ENCODE measurements at regions not wholly inside any gene's neighbourhood (a gene's known extent, or its start where the extent isn't known, plus 50 kb on each side); places are given as distances from the start of the nearest gene placed in this dataset.
"Not testable (repeated sequence)": the region's sequence is repeated elsewhere in the genome, so short reads cannot be mapped to it uniquely, and the experiment has no call there.

GRCh38 chr3:190968616-190969015 lies 106.1 kb upstream of the GMNC start:
- TF ChIP-seq, protein P1, sequence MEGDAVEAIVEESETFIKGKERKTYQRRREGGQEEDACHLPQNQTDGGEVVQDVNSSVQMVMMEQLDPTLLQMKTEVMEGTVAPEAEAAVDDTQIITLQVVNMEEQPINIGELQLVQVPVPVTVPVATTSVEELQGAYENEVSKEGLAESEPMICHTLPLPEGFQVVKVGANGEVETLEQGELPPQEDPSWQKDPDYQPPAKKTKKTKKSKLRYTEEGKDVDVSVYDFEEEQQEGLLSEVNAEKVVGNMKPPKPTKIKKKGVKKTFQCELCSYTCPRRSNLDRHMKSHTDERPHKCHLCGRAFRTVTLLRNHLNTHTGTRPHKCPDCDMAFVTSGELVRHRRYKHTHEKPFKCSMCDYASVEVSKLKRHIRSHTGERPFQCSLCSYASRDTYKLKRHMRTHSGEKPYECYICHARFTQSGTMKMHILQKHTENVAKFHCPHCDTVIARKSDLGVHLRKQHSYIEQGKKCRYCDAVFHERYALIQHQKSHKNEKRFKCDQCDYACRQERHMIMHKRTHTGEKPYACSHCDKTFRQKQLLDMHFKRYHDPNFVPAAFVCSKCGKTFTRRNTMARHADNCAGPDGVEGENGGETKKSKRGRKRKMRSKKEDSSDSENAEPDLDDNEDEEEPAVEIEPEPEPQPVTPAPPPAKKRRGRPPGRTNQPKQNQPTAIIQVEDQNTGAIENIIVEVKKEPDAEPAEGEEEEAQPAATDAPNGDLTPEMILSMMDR (IDR thresholded peaks at IDR 0.05; ENCODE audit: borderline replicate concordance, control extremely low read depth, extremely low read depth, insufficient read depth, missing control alignments), result no peak
- no peak for DNase-seq (ENCODE audit: low spot score)
- in situ Hi-C loops (cut with MboI; ENCODE audit: low sequenced_read_pairs, unreplicated experiment), result no loop called here

GRCh38 chr3:190964931-190965330 lies 102.4 kb upstream of the GMNC start:
- in situ Hi-C loops (cut with MboI; ENCODE audit: low sequenced_read_pairs, unreplicated experiment); DNase-seq (ENCODE audit: low spot score): not testable (repeated sequence)

- in situ Hi-C loops (cut with MboI; ENCODE audit: low sequenced_read_pairs, unreplicated experiment), result no loop called here
- no peak for DNase-seq (ENCODE audit: low spot score)
- TF ChIP-seq, protein P1 (IDR thresholded peaks at IDR 0.05; ENCODE audit: borderline replicate concordance, control extremely low read depth, extremely low read depth, insufficient read depth, missing control alignments), result no peak
Measured at GRCh38 chr3:190959077-190959476, 96.6 kb upstream of the GMNC start.

DNA sequence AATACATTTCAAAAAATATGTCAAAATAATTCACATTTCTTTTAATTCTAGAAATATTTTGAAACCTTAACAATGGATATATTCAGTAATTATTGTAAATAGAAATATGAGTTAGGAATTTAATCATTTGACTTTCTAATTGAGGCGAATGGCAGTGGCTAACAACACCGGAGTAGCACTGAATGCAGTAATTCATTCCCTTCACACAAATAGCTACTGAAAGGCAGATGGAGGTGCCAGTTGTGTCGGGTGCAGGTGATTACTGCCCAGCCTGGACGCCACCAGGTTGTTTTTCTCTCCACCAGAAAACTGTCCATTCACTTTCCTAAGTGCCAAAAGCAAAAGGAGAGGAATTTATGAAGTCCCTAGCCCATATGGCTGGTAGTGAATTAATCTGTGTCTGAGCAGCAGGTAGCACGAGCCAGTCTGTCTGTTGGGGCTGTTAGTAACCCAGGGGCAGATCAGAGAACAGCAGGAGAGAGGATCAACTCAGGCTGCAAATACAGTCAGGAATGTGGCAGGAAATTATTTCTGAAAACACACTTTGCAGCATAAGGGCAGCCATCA lies 79.3 kb upstream of the GMNC start:
- DNase-seq (ENCODE audit: low spot score), result no peak
- in situ Hi-C loops (cut with MboI; ENCODE audit: low sequenced_read_pairs, unreplicated experiment), result no loop called here
- TF ChIP-seq, protein P1 (IDR thresholded peaks at IDR 0.05; ENCODE audit: borderline replicate concordance, control extremely low read depth, extremely low read depth, insufficient read depth, missing control alignments), result no peak

DNA sequence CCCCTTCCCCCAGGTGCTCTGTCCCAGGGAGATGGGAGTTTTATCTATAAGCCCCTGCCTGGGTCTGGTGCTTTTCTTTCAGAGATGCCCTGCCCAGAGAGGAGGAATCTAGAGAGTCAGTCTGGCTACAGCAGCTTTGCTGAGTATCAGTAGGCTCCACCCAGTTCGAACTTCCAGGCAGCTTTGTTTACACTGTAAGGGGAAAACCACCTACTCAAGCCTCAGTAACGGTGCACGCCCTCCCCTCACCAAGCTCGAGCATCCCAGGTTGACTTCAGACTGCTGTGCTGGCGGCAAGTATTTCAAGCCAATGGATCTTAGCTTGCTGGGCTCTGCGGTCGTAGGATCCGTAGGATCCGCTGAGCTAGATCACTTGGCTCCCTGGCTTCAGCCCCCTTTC lies 72.1 kb upstream of the GMNC start:
- in situ Hi-C loops (cut with MboI; ENCODE audit: low sequenced_read_pairs, unreplicated experiment), result not testable (repeated sequence)

DNA sequence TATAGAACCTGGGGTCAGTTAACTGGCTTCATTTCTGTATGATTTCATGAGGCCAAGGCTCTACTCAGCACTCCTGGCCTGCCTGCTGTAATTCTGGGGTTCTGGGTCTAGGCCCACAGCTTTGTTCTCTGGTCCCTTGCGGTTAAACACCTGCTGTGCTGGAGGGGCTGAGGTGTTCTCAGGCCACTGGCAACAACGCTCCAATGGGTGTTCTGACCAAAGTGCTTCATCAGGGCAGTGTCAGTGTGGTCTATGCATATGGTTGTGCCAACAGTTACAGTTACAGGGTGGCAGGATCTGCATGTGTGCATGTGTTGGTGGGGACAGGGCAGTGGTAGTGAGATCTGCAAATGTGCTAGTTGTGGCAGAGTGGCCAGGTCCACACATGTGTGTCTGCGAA lies 64.1 kb upstream of the GMNC start:
- DNase-seq (ENCODE audit: low spot score), result no peak
- in situ Hi-C loops (cut with MboI; ENCODE audit: low sequenced_read_pairs, unreplicated experiment), result no loop called here
- TF ChIP-seq, protein P1 (IDR thresholded peaks at IDR 0.05; ENCODE audit: borderline replicate concordance, control extremely low read depth, extremely low read depth, insufficient read depth, missing control alignments), result no peak

More for the DNA sequence above, 72.1 kb upstream of the GMNC start:
- not testable (repeated sequence) for DNase-seq (ENCODE audit: low spot score)

DNA sequence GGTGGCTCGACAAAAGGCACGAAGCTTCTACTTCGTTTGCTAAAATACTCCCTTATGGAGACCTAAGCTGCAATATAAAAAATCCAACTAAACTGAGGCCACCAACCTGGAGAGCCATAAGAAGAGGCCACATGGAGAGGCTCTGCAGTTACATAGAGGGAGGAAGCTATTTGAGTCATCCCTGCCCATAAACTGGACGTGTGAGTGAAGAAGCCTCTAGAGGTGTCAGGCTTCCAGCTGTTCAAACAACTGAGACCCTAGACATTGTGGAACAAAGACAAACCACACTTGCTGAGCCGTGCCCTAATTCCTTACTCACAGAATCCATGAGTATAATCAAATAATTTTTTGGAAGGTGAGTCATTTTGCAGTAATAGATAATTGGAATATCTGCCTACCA lies 50.2 kb upstream of the GMNC start:
- in situ Hi-C loops (cut with MboI; ENCODE audit: low sequenced_read_pairs, unreplicated experiment), result no loop called here
- TF ChIP-seq, protein P1 (IDR thresholded peaks at IDR 0.05; ENCODE audit: borderline replicate concordance, control extremely low read depth, extremely low read depth, insufficient read depth, missing control alignments), result no peak

More for the DNA sequence above, 50.2 kb upstream of the GMNC start:
- DNase-seq (ENCODE audit: low spot score), result no peak
